H1 (cell line): ENCODE measurements at regions not wholly inside any gene's neighbourhood (a gene's known extent, or its start where the extent isn't known, plus 50 kb on each side); places are given as distances from the start of the nearest gene placed in this dataset.

Experiments
- KDM1A ChIP-seq: fragments of 200-600, 300-600 bp; sonication (generic); IDR thresholded peaks from 2 replicates; pipeline ENCODE4 v1.7.1; 2016; ENCODE audit warnings: mild to moderate bottlenecking, low read length, borderline replicate concordance
- PHF8 ChIP-seq: fragments of 200-600 bp; sonication (generic); conservative IDR thresholded peaks from 2 replicates; pipeline ENCODE4 v1.7.1; 2012; ENCODE audit warnings: low read depth, mild to moderate bottlenecking, inconsistent platforms, low read length, moderate library complexity
- RAD21 ChIP-seq, 2 experiments: IDR thresholded peaks in 1 of 2; conservative IDR thresholded peaks in 1 of 2; 2 replicates each; pipeline ENCODE4 v1.6.1; 2011; ENCODE audit warnings: low read depth in 2 of 2, low read length in 2 of 2, improper control_type of control experiment in 1 of 2, inconsistent platforms in 1 of 2, mild to moderate bottlenecking in 1 of 2, moderate library complexity in 1 of 2
- TF ChIP-seq, protein P1 (sequence below): IDR thresholded peaks from 2 replicates; pipeline ENCODE4 v1.6.1; 2011; ENCODE audit warnings: low read length, improper control_type of control experiment

DNA sequence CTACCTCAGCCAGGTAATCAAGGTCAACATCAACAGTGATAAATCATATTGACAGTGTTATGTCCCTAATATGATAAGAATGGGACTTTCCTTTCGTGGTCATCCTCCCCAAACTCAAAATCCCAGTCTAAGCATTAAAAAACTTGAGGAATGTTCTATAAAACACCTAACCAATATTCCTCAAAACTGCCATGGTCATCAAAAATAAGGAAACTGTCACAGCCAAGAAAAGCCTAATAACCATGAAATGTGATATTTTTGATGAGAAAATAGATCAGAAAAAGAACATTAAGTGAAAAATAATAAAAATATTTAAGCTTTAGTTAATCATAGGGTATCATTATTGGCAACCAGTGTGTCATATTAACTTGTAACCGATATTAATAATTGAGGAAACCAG lies 232.1 kb upstream of the ATP10B start (continued):
- TF ChIP-seq RAD21 (IDR thresholded peaks at IDR 0.05 in 1 of 2, conservative IDR thresholded peaks at IDR 0.05 in 1 of 2; ENCODE audit: low read depth in 2 of 2, low read length in 2 of 2) (no peak), PHF8 (no peak), KDM1A (no peak)
- TF ChIP-seq, protein P1, sequence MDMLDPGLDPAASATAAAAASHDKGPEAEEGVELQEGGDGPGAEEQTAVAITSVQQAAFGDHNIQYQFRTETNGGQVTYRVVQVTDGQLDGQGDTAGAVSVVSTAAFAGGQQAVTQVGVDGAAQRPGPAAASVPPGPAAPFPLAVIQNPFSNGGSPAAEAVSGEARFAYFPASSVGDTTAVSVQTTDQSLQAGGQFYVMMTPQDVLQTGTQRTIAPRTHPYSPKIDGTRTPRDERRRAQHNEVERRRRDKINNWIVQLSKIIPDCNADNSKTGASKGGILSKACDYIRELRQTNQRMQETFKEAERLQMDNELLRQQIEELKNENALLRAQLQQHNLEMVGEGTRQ = no peak
